Cardiac muscle cell (in vitro differentiated cells and primary cell): ENCODE measurements at regions not wholly inside any gene's neighbourhood (a gene's known extent, or its start where the extent isn't known, plus 50 kb on each side); places are given as distances from the start of the nearest gene placed in this dataset.

Experiments used
- DNase-seq, 2 donors: peaks; one replicate each; pipeline versions ENCODE4 v3.0.0 to v3.0.0-alpha.2; 2010 to 2017; ENCODE audit warnings: low read depth in 1 of 2, low spot score in 1 of 2
- H3K27ac ChIP-seq: fragments of 200-600 bp; sonication (generic); 2 replicates; pipeline ENCODE4 v1.5.1; 2016
- H3K27me3 ChIP-seq: fragments of 200-600 bp; sonication (generic); 2 replicates; pipeline ENCODE4 v1.6.0; 2016; ENCODE audit warnings: control low read depth
- H3K36me3 ChIP-seq: fragments of 200-600 bp; sonication (generic); 2 replicates; pipeline ENCODE4 v1.5.1; 2016; ENCODE audit warnings: control low read depth
- H3K4me1 ChIP-seq: fragments of 200-600 bp; sonication (generic); 2 replicates; pipeline ENCODE4 v1.8.1; 2017; ENCODE audit warnings: low read depth, mild to moderate bottlenecking, mixed run types
- H3K4me3 ChIP-seq: fragments of 200-600 bp; sonication (generic); 2 replicates; pipeline ENCODE4 v1.5.1; 2016; ENCODE audit warnings: mild to moderate bottlenecking
- H3K9me3 ChIP-seq: fragments of 200-600 bp; sonication (generic); 2 replicates; pipeline ENCODE4 v1.5.1; 2017; ENCODE audit warnings: low read depth, mild to moderate bottlenecking, control low read depth
- TF ChIP-seq, protein P1 (sequence below): IDR thresholded peaks from 2 replicates; pipeline ENCODE4 v1.5.1; 2012; ENCODE audit warnings: low read depth, mild to moderate bottlenecking, low read length

GRCh38 chr3:72278349-72279067, 493.6 kb upstream of the PROK2 start:
- DNase-seq: no peak
- Histone ChIP-seq H3K36me3 (no peaks in the 10 kb centered on the region), H3K27me3 (no peaks in the 10 kb centered on the region), H3K4me3 (no peak overlapping the region), H3K9me3 (no peaks in the 10 kb centered on the region), H3K4me1 (peaks cover 7% of the 10 kb centered on the region), H3K27ac (no peak overlapping the region)
- TF ChIP-seq, protein P1, sequence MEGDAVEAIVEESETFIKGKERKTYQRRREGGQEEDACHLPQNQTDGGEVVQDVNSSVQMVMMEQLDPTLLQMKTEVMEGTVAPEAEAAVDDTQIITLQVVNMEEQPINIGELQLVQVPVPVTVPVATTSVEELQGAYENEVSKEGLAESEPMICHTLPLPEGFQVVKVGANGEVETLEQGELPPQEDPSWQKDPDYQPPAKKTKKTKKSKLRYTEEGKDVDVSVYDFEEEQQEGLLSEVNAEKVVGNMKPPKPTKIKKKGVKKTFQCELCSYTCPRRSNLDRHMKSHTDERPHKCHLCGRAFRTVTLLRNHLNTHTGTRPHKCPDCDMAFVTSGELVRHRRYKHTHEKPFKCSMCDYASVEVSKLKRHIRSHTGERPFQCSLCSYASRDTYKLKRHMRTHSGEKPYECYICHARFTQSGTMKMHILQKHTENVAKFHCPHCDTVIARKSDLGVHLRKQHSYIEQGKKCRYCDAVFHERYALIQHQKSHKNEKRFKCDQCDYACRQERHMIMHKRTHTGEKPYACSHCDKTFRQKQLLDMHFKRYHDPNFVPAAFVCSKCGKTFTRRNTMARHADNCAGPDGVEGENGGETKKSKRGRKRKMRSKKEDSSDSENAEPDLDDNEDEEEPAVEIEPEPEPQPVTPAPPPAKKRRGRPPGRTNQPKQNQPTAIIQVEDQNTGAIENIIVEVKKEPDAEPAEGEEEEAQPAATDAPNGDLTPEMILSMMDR: no peak

DNA sequence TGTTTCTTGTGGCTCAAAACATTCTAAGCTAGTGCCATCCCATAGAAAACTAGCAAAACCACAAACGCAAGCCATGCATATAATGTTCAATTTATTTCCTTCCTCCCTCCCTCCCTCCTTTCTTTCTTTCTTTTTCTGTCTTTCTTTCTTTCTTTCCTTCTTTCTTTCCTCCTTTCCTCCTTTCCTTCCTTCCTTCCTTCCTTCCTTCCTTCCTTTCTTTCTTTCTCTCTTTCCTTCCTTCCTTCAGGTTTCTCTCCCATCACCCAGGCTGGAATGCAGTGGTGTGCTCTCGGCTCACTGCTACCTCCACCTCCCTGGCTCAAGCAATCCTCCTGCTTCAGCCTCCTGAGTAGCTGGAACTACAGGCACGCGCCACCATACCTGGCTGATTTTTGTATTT, 492.8 kb upstream of the PROK2 start:
- Histone ChIP-seq H3K4me3 (no peak overlapping the region), H3K27me3 (no peaks in the 10 kb centered on the region), H3K9me3 (no peaks in the 10 kb centered on the region), H3K27ac (no peak overlapping the region), H3K4me1 (peaks cover 10% of the 10 kb centered on the region), H3K36me3 (no peaks in the 10 kb centered on the region)
- TF ChIP-seq, protein P1: no peak
- no peak for DNase-seq

DNA sequence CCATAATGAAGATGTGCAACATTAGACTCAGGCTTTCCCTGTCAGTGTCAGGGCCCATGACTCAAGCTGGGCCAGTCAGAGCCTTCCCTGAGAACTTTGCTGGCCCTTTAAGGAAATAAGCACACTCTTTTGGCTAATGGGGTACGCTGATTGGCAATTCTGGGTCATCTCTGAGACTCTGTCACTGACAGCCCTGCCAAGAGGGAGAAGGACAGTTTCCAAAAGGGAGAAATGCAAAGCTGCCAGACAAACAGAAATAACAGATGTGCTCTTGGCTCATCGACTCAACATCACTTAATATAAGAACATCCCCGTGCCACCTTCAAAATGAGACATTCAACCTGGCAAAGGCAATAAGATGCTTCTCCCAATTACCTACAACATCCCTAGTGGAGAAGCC, 491.9 kb upstream of the PROK2 start:
- Histone ChIP-seq H3K9me3 (no peaks in the 10 kb centered on the region), H3K4me3 (no peak overlapping the region), H3K27me3 (no peaks in the 10 kb centered on the region), H3K36me3 (no peaks in the 10 kb centered on the region), H3K27ac (no peak overlapping the region), H3K4me1 (peaks cover 10% of the 10 kb centered on the region)
- TF ChIP-seq, protein P1: no peak
- no peak for DNase-seq

DNA sequence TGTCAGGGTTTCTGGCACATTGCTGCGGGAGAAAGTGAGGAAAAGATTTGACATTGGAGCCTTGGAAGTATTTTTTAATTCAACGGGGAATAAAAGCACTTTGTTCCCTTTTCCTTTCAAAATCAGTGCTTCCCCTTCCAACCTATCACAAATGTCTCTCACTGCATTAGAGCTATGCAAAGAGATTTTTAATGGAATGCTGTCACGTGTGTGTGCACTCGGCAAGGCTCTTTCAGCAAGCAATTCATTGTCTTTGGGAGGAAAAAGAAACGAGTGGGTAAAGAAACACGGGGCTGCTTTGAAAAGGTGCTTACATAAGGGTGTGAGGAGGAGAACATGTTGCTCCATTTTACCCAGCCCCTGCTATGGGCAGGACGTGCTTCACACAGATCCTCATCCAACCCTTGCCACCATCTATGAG, 490.4 kb upstream of the PROK2 start:
- no peak overlapping the region for H3K4me3 ChIP-seq
- DNase-seq: no peak
- H3K9me3 ChIP-seq: no peaks in the 10 kb centered on the region
- no peaks in the 10 kb centered on the region for H3K36me3 ChIP-seq
- TF ChIP-seq, protein P1: no peak
- peaks cover 10% of the 10 kb centered on the region for H3K4me1 ChIP-seq
- no peak overlapping the region for H3K27ac ChIP-seq
- no peaks in the 10 kb centered on the region for H3K27me3 ChIP-seq

DNA sequence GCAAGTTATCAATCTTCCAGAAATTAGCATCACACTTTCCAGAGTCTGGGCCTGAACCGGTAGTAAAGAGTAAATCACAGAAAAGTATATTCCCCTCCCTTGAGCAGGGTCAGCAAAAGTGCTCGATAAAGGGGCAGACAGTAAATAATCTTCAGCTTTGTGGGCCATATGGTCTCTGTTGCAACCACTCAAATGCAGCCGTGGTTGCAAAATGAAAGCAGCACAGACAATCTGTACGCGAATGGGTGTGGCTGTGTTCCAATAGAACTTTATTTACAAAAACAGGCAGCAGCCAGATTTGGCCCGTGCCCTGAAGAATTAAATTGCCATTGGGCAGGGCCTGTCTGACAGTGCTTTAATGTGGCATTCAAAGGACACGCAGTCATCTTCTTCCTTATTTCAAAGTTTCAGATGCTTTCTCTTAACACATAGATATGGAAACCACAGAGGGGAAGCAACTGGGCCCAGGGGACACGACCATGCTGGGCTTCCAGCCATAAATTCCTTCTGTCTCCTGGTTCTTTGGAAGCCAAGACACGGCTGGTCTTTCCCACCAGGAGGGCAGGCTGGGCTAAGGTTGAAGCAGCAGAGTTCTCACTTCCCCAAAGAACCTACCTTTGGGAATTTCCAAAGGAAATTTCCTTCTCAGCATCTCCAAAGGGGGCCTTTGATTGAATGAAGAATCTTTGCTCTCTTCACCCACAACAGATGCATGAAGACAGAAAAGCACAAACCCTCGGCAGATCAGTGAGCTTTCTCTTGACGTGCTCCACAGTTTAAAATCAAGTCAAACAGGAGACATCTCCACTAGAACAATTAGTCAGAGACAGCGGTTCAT, 489.8 kb upstream of the PROK2 start:
- Histone ChIP-seq H3K4me3 (no peak overlapping the region), H3K27ac (no peak overlapping the region), H3K36me3 (no peaks in the 10 kb centered on the region), H3K4me1 (peaks cover 15% of the 10 kb centered on the region), H3K27me3 (no peaks in the 10 kb centered on the region), H3K9me3 (no peaks in the 10 kb centered on the region)
- peak in 1 of 2 donors; percentile 93 for DNase-seq
- TF ChIP-seq, protein P1: no peak
